IMR-90 (cell line): ENCODE measurements at regions not wholly inside any gene's neighbourhood (a gene's known extent, or its start where the extent isn't known, plus 50 kb on each side); places are given as distances from the start of the nearest gene placed in this dataset.

Experiments used
- ATAC-seq: fragments of 200-7000 bp; cut with Tn5 transposase; 2 replicates; pipeline ENCODE4 v1.9.1; 2020; ENCODE audit warnings: low read depth, mild to moderate bottlenecking, moderate library complexity
- BruUV-seq: library from RNA; stranded (reverse); fragments of 400-500 nt; replicated peaks from 2 replicates; lab custom pipeline; 2021; lab: Mats Ljungman, UMichigan
- CTCF ChIA-PET: fragments of 300-600 bp; formaldehyde crosslinking; extraction: SDS; loops from one replicate; lab custom pipeline; 2021; ENCODE audit warnings: antibody characterized with exemption; lab: Yijun Ruan, JAX
- POLR2A ChIA-PET: fragments of 300-600 bp; sonication (Branson Sonifier 250); formaldehyde crosslinking; loops from one replicate; lab custom pipeline; 2022; ENCODE audit warnings: antibody characterized with exemption; ENCODE audit not compliant: unreplicated experiment; lab: Charles Lee
- DNase-seq: peaks from one replicate; pipeline ENCODE4 v3.0.0; 2013
- H2AFZ ChIP-seq: replicated peaks from 2 replicates; pipeline ENCODE3; 2013; ENCODE audit warnings: low read length, mild to moderate bottlenecking; ENCODE audit not compliant: poor library complexity
- H2AK5ac ChIP-seq: 2 replicates; pipeline ENCODE4 v1.6.1; 2013; ENCODE audit warnings: low read depth, low read length, inconsistent platforms
- H2AK9ac ChIP-seq: replicated peaks from 2 replicates; pipeline ENCODE3; 2013; ENCODE audit warnings: mild to moderate bottlenecking, low read depth, low read length, moderate library complexity; ENCODE audit not compliant: poor library complexity
- H2BK120ac ChIP-seq: 2 replicates; pipeline ENCODE4 v1.6.1; 2013; ENCODE audit warnings: low read depth, low read length, inconsistent platforms
- H2BK15ac ChIP-seq: 3 replicates; pipeline ENCODE4 v1.6.1; 2013; ENCODE audit warnings: low read depth, low read length, inconsistent platforms
- H2BK20ac ChIP-seq: 2 replicates; pipeline ENCODE4 v1.6.1; 2013; ENCODE audit warnings: low read depth, mild to moderate bottlenecking, inconsistent platforms, low read length, moderate library complexity
- H2BK5ac ChIP-seq: 2 replicates; pipeline ENCODE4 v1.6.1; 2013; ENCODE audit warnings: mild to moderate bottlenecking, low read depth, low read length, inconsistent platforms; ENCODE audit not compliant: poor library complexity, severe bottlenecking
- H3K14ac ChIP-seq: replicated peaks from 2 replicates; pipeline ENCODE4 v1.6.1; 2013; ENCODE audit warnings: low read depth, low read length, inconsistent platforms
- H3K18ac ChIP-seq: 2 replicates; pipeline ENCODE4 v1.6.1; 2013; ENCODE audit warnings: low read depth, low read length, control low read depth
- H3K23ac ChIP-seq: 2 replicates; pipeline ENCODE4 v1.6.1; 2013; ENCODE audit warnings: low read depth, low read length, inconsistent platforms
- H3K27ac ChIP-seq: 2 replicates; pipeline ENCODE4 v1.5.1; 2013; ENCODE audit warnings: mild to moderate bottlenecking, control low read depth, low read length; ENCODE audit not compliant: insufficient read depth
- H3K27me3 ChIP-seq: 2 replicates; pipeline ENCODE4 v1.6.1; 2013; ENCODE audit warnings: low read length; ENCODE audit not compliant: control insufficient read depth, insufficient read depth
- H3K36me3 ChIP-seq: 2 replicates; pipeline ENCODE4 v1.6.1; 2013; ENCODE audit warnings: low read length, mixed read lengths; ENCODE audit not compliant: control insufficient read depth, insufficient read depth
- H3K4ac ChIP-seq: 2 replicates; pipeline ENCODE4 v1.6.1; 2013; ENCODE audit warnings: low read depth, low read length, inconsistent platforms
- H3K4me1 ChIP-seq: 2 replicates; pipeline ENCODE4 v1.6.1; 2013; ENCODE audit warnings: low read length, mixed read lengths; ENCODE audit not compliant: control insufficient read depth, insufficient read depth
- H3K4me2 ChIP-seq: 2 replicates; pipeline ENCODE4 v1.6.1; 2013; ENCODE audit warnings: low read depth, mild to moderate bottlenecking, control low read depth, low read length, moderate library complexity
- H3K4me3 ChIP-seq: 2 replicates; pipeline ENCODE4 v1.5.1; 2013; ENCODE audit warnings: low read depth, mild to moderate bottlenecking, control low read depth, low read length, moderate library complexity; ENCODE audit not compliant: insufficient read depth
- H3K56ac ChIP-seq: 2 replicates; pipeline ENCODE4 v1.6.1; 2013; ENCODE audit warnings: low read length, inconsistent platforms; ENCODE audit not compliant: insufficient read depth; ENCODE audit errors: extremely low read depth
- H3K79me1 ChIP-seq, 2 experiments: 2 replicates each; pipeline ENCODE4 v1.6.1; 2013; ENCODE audit warnings: low read length in 2 of 2, inconsistent platforms in 1 of 2, low read depth in 1 of 2
- H3K9ac ChIP-seq: 2 replicates; pipeline ENCODE4 v1.6.1; 2013; ENCODE audit warnings: low read depth, low read length, control low read depth
- H3K9me1 ChIP-seq: 2 replicates; pipeline ENCODE4 v1.6.1; 2013; ENCODE audit warnings: low read length, inconsistent platforms; ENCODE audit not compliant: insufficient read depth
- H3K9me3 ChIP-seq: 2 replicates; pipeline ENCODE4 v1.6.1; 2013; ENCODE audit warnings: low read length; ENCODE audit not compliant: control insufficient read depth, insufficient read depth
- H4K20me1 ChIP-seq: 2 replicates; pipeline ENCODE4 v1.6.1; 2013; ENCODE audit warnings: low read length, inconsistent platforms; ENCODE audit not compliant: insufficient read depth
- H4K5ac ChIP-seq: 2 replicates; pipeline ENCODE4 v1.6.1; 2013; ENCODE audit warnings: mild to moderate bottlenecking, low read depth, low read length, control low read depth
- H4K8ac ChIP-seq, 2 experiments: 2 replicates each; pipeline ENCODE4 v1.6.1; 2013; ENCODE audit warnings: low read depth in 2 of 2, low read length in 2 of 2, control low read depth in 1 of 2, inconsistent platforms in 1 of 2
- H4K91ac ChIP-seq: 2 replicates; pipeline ENCODE4 v1.6.1; 2013; ENCODE audit warnings: low read depth, low read length, inconsistent platforms; ENCODE audit not compliant: insufficient read depth
- BHLHE40 ChIP-seq: fragments of 150-350 bp; IDR thresholded peaks from 2 replicates; pipeline ENCODE4 v1.6.1; 2016; ENCODE audit warnings: mild to moderate bottlenecking, low read depth, low read length
- CEBPB ChIP-seq: IDR thresholded peaks from 2 replicates; pipeline ENCODE4 v1.6.1; 2012; ENCODE audit warnings: low read depth, low read length, improper control_type of control experiment
- CHD1 ChIP-seq: IDR thresholded peaks from 2 replicates; pipeline ENCODE4 v1.6.1; 2012; ENCODE audit warnings: low read depth, low read length, improper control_type of control experiment
- FOS ChIP-seq: fragments of 150-350 bp; IDR thresholded peaks from 2 replicates; pipeline ENCODE4 v1.6.1; 2016; ENCODE audit warnings: low read depth, low read length
- MAFK ChIP-seq: IDR thresholded peaks from 2 replicates; pipeline ENCODE4 v1.6.1; 2012; ENCODE audit warnings: low read depth, low read length, improper control_type of control experiment
- MAZ ChIP-seq: IDR thresholded peaks from 2 replicates; pipeline ENCODE4 v1.6.1; 2012; ENCODE audit warnings: low read depth, mild to moderate bottlenecking, low read length, improper control_type of control experiment, moderate library complexity, borderline replicate concordance
- MXI1 ChIP-seq: IDR thresholded peaks from 2 replicates; pipeline ENCODE4 v1.6.1; 2012; ENCODE audit warnings: low read depth, mild to moderate bottlenecking, low read length, moderate library complexity, borderline replicate concordance
- NFE2L2 ChIP-seq: fragments of 150-350 bp; IDR thresholded peaks from 2 replicates; pipeline ENCODE4 v1.6.1; 2016; ENCODE audit warnings: low read depth, mild to moderate bottlenecking, low read length
- POLR2A ChIP-seq: IDR thresholded peaks from 2 replicates; pipeline ENCODE4 v1.6.1; 2012; ENCODE audit warnings: mild to moderate bottlenecking, low read depth, low read length
- RAD21 ChIP-seq: IDR thresholded peaks from 2 replicates; pipeline ENCODE4 v1.6.1; 2012; ENCODE audit warnings: low read length, improper control_type of control experiment
- RCOR1 ChIP-seq: IDR thresholded peaks from 2 replicates; pipeline ENCODE4 v1.6.1; 2012; ENCODE audit warnings: mild to moderate bottlenecking, low read length, improper control_type of control experiment; ENCODE audit not compliant: insufficient replicate concordance
- RFX5 ChIP-seq: IDR thresholded peaks from 2 replicates; pipeline ENCODE4 v1.8.0; 2012; ENCODE audit warnings: low read depth, mild to moderate bottlenecking, low read length, moderate library complexity
- SMC3 ChIP-seq: fragments of 150-350 bp; IDR thresholded peaks from 2 replicates; pipeline ENCODE4 v1.6.1; 2016; ENCODE audit warnings: low read depth, mild to moderate bottlenecking, antibody characterized with exemption, low read length, moderate library complexity
- WGBS, 2 experiments: methylation state at CpG; one replicate each; pipeline versions ENCODE4 v1.1.5 to v1.1.7; 2013; ENCODE audit warnings: missing lambda C conversion rate in 2 of 2; ENCODE audit not compliant: insufficient read length in 1 of 2; ENCODE audit errors: extremely low coverage in 2 of 2; 5-methylcytosine and 5-hydroxymethylcytosine counted together
- dilution Hi-C: fragments of 300-500 bp; cut with HindIII; formaldehyde crosslinking; loops from one replicate; pipeline ENCODE4 v1.14.3; 2018; ENCODE audit warnings: low sequenced_read_pairs; ENCODE audit not compliant: unreplicated experiment
- in situ Hi-C: fragments of 300-500 bp; cut with MboI; formaldehyde crosslinking; loops from 3 replicates; pipeline ENCODE4 v1.14.3; 2019; ENCODE audit warnings: low sequenced_read_pairs, inconsistent platforms, mixed read lengths
- intact Hi-C: fragments of 100-400 bp; cut with micrococcal nuclease; formaldehyde crosslinking; loops from 2 replicates; pipeline ENCODE4 v1.10.0; 2022
- TF ChIP-seq, protein P1 (sequence below): fragments of 150-350 bp; IDR thresholded peaks from 2 replicates; pipeline ENCODE4 v1.6.1; 2017; ENCODE audit warnings: mild to moderate bottlenecking, antibody characterized with exemption, low read length, low read depth
- TF ChIP-seq, protein P2 (sequence below): conservative IDR thresholded peaks from 2 replicates; pipeline ENCODE4 v1.5.1; 2012; ENCODE audit warnings: mild to moderate bottlenecking, low read depth, low read length, improper control_type of control experiment
- TF ChIP-seq, protein P3 (sequence below): fragments of 150-350 bp; IDR thresholded peaks from 2 replicates; pipeline ENCODE4 v1.6.1; 2016; ENCODE audit warnings: low read depth, mild to moderate bottlenecking, low read length, moderate library complexity, borderline replicate concordance

GRCh38 chr5:163888366-163888765 is 382.9 kb downstream of the MAT2B start:
- Histone ChIP-seq H4K8ac (peak overlapping the region in 1 of 2 experiments; percentile 2; a peak in 1 of 4 replicates), H4K5ac (no peak overlapping the region), H3K4me3 (no peak overlapping the region), H3K23ac (no peak overlapping the region), H3K56ac (no peak overlapping the region), H4K20me1 (no peaks in the 10 kb centered on the region), H2AK5ac (no peak overlapping the region), H3K9me1 (no peaks in the 10 kb centered on the region), H3K36me3 (no peaks in the 10 kb centered on the region), H4K91ac (no peak overlapping the region), H3K27ac (no peak overlapping the region), H3K4me2 (no peak overlapping the region), H3K4me1 (peaks cover 8% of the 10 kb centered on the region; the same call in 1 of the 2 replicates), H3K9ac (no peak overlapping the region), H2BK15ac (peak overlapping the region; percentile 10; the same call in 1 of the 3 replicates), H3K9me3 (no peaks in the 10 kb centered on the region), H2BK5ac (no peak overlapping the region), H3K18ac (no peak overlapping the region), H2BK120ac (0 out of 2 replicates have a peak overlapping the region, but pooled peaks have one; percentile 11), H3K79me1 (no peaks in the 10 kb centered on the region), H3K14ac (no peak overlapping the region), H2AK9ac (no peak overlapping the region), H3K4ac (0 out of 2 replicates have a peak overlapping the region, but pooled peaks have one; percentile 4), H2AFZ (peak overlapping the region; percentile 9), H2BK20ac (peak overlapping the region; percentile 49; the same call in 1 of the 2 replicates), H3K27me3 (no peaks in the 10 kb centered on the region)
- dilution Hi-C loops (no loop called here), intact Hi-C loops (no loop called here), in situ Hi-C loops (no loop called here)
- no TSS peak for BruUV-seq
- DNase-seq (peak; percentile 30), ATAC-seq (no peak)
- ChIA-PET CTCF (no interaction called here), POLR2A (no interaction called here)
- WGBS, 2 experiments = no CpG with 5 or more reads among the region's 4 CpGs
- no peak for TF ChIP-seq MAFK
- no peak for TF ChIP-seq MAZ
- no peak for TF ChIP-seq POLR2A
- TF ChIP-seq FOS = no peak
- TF ChIP-seq SMC3 = no peak
- TF ChIP-seq MXI1 = no peak
- TF ChIP-seq CHD1 = no peak
- TF ChIP-seq CEBPB = no peak
- TF ChIP-seq RAD21 = no peak
- no peak for TF ChIP-seq RFX5
- TF ChIP-seq, protein P1, sequence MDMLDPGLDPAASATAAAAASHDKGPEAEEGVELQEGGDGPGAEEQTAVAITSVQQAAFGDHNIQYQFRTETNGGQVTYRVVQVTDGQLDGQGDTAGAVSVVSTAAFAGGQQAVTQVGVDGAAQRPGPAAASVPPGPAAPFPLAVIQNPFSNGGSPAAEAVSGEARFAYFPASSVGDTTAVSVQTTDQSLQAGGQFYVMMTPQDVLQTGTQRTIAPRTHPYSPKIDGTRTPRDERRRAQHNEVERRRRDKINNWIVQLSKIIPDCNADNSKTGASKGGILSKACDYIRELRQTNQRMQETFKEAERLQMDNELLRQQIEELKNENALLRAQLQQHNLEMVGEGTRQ = no peak
- no peak for TF ChIP-seq NFE2L2
- TF ChIP-seq RCOR1 = no peak
- TF ChIP-seq, protein P2, sequence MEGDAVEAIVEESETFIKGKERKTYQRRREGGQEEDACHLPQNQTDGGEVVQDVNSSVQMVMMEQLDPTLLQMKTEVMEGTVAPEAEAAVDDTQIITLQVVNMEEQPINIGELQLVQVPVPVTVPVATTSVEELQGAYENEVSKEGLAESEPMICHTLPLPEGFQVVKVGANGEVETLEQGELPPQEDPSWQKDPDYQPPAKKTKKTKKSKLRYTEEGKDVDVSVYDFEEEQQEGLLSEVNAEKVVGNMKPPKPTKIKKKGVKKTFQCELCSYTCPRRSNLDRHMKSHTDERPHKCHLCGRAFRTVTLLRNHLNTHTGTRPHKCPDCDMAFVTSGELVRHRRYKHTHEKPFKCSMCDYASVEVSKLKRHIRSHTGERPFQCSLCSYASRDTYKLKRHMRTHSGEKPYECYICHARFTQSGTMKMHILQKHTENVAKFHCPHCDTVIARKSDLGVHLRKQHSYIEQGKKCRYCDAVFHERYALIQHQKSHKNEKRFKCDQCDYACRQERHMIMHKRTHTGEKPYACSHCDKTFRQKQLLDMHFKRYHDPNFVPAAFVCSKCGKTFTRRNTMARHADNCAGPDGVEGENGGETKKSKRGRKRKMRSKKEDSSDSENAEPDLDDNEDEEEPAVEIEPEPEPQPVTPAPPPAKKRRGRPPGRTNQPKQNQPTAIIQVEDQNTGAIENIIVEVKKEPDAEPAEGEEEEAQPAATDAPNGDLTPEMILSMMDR = no peak
- TF ChIP-seq, protein P3, sequence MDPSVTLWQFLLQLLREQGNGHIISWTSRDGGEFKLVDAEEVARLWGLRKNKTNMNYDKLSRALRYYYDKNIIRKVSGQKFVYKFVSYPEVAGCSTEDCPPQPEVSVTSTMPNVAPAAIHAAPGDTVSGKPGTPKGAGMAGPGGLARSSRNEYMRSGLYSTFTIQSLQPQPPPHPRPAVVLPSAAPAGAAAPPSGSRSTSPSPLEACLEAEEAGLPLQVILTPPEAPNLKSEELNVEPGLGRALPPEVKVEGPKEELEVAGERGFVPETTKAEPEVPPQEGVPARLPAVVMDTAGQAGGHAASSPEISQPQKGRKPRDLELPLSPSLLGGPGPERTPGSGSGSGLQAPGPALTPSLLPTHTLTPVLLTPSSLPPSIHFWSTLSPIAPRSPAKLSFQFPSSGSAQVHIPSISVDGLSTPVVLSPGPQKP = no peak
- no peak for TF ChIP-seq BHLHE40
